HEK293 (cell line): ENCODE measurements at regions not wholly inside any gene's neighbourhood (a gene's known extent, or its start where the extent isn't known, plus 50 kb on each side); places are given as distances from the start of the nearest gene placed in this dataset.

Experiments
- CTCF ChIA-PET: fragments of 350-600 bp; formaldehyde crosslinking; extraction: SDS; loops from one replicate; lab custom pipeline; 2021; ENCODE audit warnings: antibody characterized with exemption; lab: Yijun Ruan, JAX
- POLR2A ChIA-PET: fragments of 300-600 bp; formaldehyde crosslinking; extraction: SDS; loops from one replicate; lab custom pipeline; 2020; ENCODE audit warnings: antibody characterized with exemption, inconsistent platforms; lab: Yijun Ruan, JAX
- H3K27ac ChIP-seq: fragments of 200-500 bp; sonication (Bioruptor generic); 2 replicates; pipeline ENCODE4 v1.5.1; 2014; ENCODE audit warnings: low read depth, low read length, control low read depth, inconsistent platforms; ENCODE audit errors: extremely low read depth
- H3K36me3 ChIP-seq, 2 experiments: fragments of 200-500 bp in 1 of 2; sonication (Bioruptor generic) in 1 of 2; 1 replicate in 1 of 2; 2 replicates in 1 of 2; pipeline ENCODE4 v1.5.1; 2014 to 2017; ENCODE audit warnings: inconsistent platforms in 2 of 2, low read length in 2 of 2; ENCODE audit not compliant: control insufficient read depth in 2 of 2, insufficient read depth in 1 of 2
- H3K4me1 ChIP-seq: fragments of 200-500 bp; sonication (Bioruptor generic); 2 replicates; pipeline ENCODE4 v1.5.1; 2014; ENCODE audit warnings: mild to moderate bottlenecking, low read length, inconsistent platforms; ENCODE audit not compliant: control insufficient read depth, insufficient read depth
- H3K4me3 ChIP-seq: 2 replicates; pipeline ENCODE4 v1.5.1; 2011; ENCODE audit warnings: low read depth, mild to moderate bottlenecking, control low read depth, low read length, moderate library complexity
- H3K9me3 ChIP-seq: fragments of 200-500 bp; sonication (Bioruptor generic); 2 replicates; pipeline ENCODE4 v1.5.1; 2014; ENCODE audit warnings: low read depth, low read length, inconsistent platforms; ENCODE audit not compliant: control insufficient read depth, insufficient read depth
- BCL11B ChIP-seq: fragments of 450-650 bp; formaldehyde crosslinking; IDR thresholded peaks from 2 replicates; pipeline ENCODE4 v1.5.1; 2016; ENCODE audit warnings: low read depth, missing biosample characterization, missing genetic modification characterization
- FEZF1 ChIP-seq: fragments of 450-650 bp; formaldehyde crosslinking; IDR thresholded peaks from 2 replicates; pipeline ENCODE4 v1.5.1; 2016; ENCODE audit warnings: missing biosample characterization, missing genetic modification characterization
- HOXA7 ChIP-seq: sonication (generic); formaldehyde crosslinking; IDR thresholded peaks from 2 replicates; pipeline ENCODE4 v1.8.1; 2022; ENCODE audit warnings: missing genetic modification reagents, borderline replicate concordance
- REPIN1 ChIP-seq: fragments of 450-650 bp; formaldehyde crosslinking; IDR thresholded peaks from 2 replicates; pipeline ENCODE4 v1.5.1; 2017; ENCODE audit warnings: missing biosample characterization, missing genetic modification characterization, low read depth
- SETDB1 ChIP-seq: IDR thresholded peaks from one replicate; pipeline ENCODE4 v1.6.1; 2017; ENCODE audit warnings: mild to moderate bottlenecking, low read length, moderate library complexity, mixed read lengths; ENCODE audit not compliant: insufficient read length
- SP3 ChIP-seq: fragments of 450-650 bp; formaldehyde crosslinking; IDR thresholded peaks from 2 replicates; pipeline ENCODE4 v1.5.1; 2016; ENCODE audit warnings: missing biosample characterization, missing genetic modification characterization
- WT1 ChIP-seq: fragments of 450-650 bp; formaldehyde crosslinking; IDR thresholded peaks from 2 replicates; pipeline ENCODE4 v1.5.1; 2016; ENCODE audit warnings: missing biosample characterization, missing genetic modification characterization
- ZBTB7A ChIP-seq: fragments of 450-650 bp; formaldehyde crosslinking; IDR thresholded peaks from 2 replicates; pipeline ENCODE4 v1.5.1; 2016; ENCODE audit warnings: low read depth, missing biosample characterization, missing genetic modification characterization
- ZNF112 ChIP-seq: fragments of 450-650 bp; formaldehyde crosslinking; IDR thresholded peaks from 2 replicates; pipeline ENCODE4 v1.5.0; 2017; ENCODE audit warnings: missing biosample characterization, missing genetic modification characterization
- ZNF155 ChIP-seq: fragments of 450-650 bp; formaldehyde crosslinking; IDR thresholded peaks from 2 replicates; pipeline ENCODE4 v1.5.1; 2016; ENCODE audit warnings: missing biosample characterization, missing genetic modification characterization
- ZNF175 ChIP-seq: fragments of 450-650 bp; formaldehyde crosslinking; IDR thresholded peaks from 2 replicates; pipeline ENCODE4 v1.5.1; 2016; ENCODE audit warnings: missing biosample characterization, missing genetic modification characterization
- ZNF23 ChIP-seq: fragments of 450-650 bp; formaldehyde crosslinking; IDR thresholded peaks from 2 replicates; pipeline ENCODE4 v1.5.1; 2016; ENCODE audit warnings: missing biosample characterization, missing genetic modification characterization, borderline replicate concordance
- ZNF350 ChIP-seq: fragments of 450-650 bp; formaldehyde crosslinking; IDR thresholded peaks from 2 replicates; pipeline ENCODE4 v1.5.0; 2017; ENCODE audit warnings: missing biosample characterization, mild to moderate bottlenecking, missing genetic modification characterization
- ZNF404 ChIP-seq: fragments of 450-650 bp; formaldehyde crosslinking; IDR thresholded peaks from 2 replicates; pipeline ENCODE4 v1.5.1; 2017; ENCODE audit warnings: missing biosample characterization, missing genetic modification characterization
- ZNF555 ChIP-seq: fragments of 450-650 bp; formaldehyde crosslinking; conservative IDR thresholded peaks from 2 replicates; pipeline ENCODE4 v1.5.1; 2017; ENCODE audit warnings: missing biosample characterization, mild to moderate bottlenecking, missing genetic modification characterization, inconsistent platforms
- ZNF571 ChIP-seq: fragments of 450-650 bp; formaldehyde crosslinking; IDR thresholded peaks from 2 replicates; pipeline ENCODE4 v1.5.0; 2017; ENCODE audit warnings: missing biosample characterization, missing genetic modification characterization
- ZNF580 ChIP-seq: fragments of 450-650 bp; formaldehyde crosslinking; IDR thresholded peaks from 2 replicates; pipeline ENCODE4 v1.5.1; 2016; ENCODE audit warnings: missing biosample characterization, missing genetic modification characterization
- ZNF596 ChIP-seq: fragments of 450-650 bp; IDR thresholded peaks from 2 replicates; pipeline ENCODE4 v1.5.0; 2018; ENCODE audit warnings: missing biosample characterization, mild to moderate bottlenecking, missing genetic modification characterization, moderate library complexity
- ZNF623 ChIP-seq: fragments of 450-650 bp; formaldehyde crosslinking; IDR thresholded peaks from 2 replicates; pipeline ENCODE4 v1.5.1; 2016; ENCODE audit warnings: missing biosample characterization, missing genetic modification characterization
- ZNF830 ChIP-seq: fragments of 450-650 bp; IDR thresholded peaks from 2 replicates; pipeline ENCODE4 v1.5.0; 2018; ENCODE audit warnings: missing biosample characterization, missing genetic modification characterization, low read depth, mild to moderate bottlenecking, moderate library complexity
- TF ChIP-seq, protein P1 (sequence below): fragments of 450-650 bp; formaldehyde crosslinking; IDR thresholded peaks from 2 replicates; pipeline ENCODE4 v1.5.1; 2016; ENCODE audit warnings: missing biosample characterization, missing genetic modification characterization, borderline replicate concordance
- TF ChIP-seq, protein P2 (sequence below): fragments of 450-650 bp; formaldehyde crosslinking; IDR thresholded peaks from 2 replicates; pipeline ENCODE4 v1.5.1; 2016; ENCODE audit warnings: missing biosample characterization, missing genetic modification characterization
- TF ChIP-seq, protein P3 (sequence below): fragments of 450-650 bp; formaldehyde crosslinking; IDR thresholded peaks from 2 replicates; pipeline ENCODE4 v1.5.1; 2017; ENCODE audit warnings: missing biosample characterization, missing genetic modification characterization

DNA sequence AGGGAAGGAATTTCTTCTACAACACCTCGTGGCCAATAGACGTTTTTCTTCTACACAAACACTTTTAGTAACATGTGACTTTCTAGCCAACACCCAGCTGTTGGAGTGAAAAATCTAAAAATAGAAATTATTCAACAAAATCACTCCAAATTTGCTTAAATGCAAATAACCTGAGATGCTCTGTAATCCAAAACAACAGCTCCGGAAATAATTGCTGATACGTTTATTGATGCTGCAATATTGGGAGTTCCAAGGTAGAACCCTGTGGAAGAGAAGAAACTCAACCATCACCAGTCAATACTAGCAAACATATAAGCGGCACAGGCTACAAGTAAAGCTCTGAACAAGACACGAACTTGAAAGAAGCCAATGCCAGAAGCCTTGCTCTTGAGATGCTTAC is 230.6 kb downstream of the ALDH8A1 start (continued):
- TF ChIP-seq ZNF404 (tag by site-specific recombination) = no peak
- no peak for TF ChIP-seq ZBTB7A (tag by site-specific recombination)
- no peak for TF ChIP-seq REPIN1 (tag by site-specific recombination)
- TF ChIP-seq ZNF175 (tag by site-specific recombination) = no peak
- TF ChIP-seq SP3 (tag by site-specific recombination) = no peak
- no peak for TF ChIP-seq ZNF350
- no peak for TF ChIP-seq WT1 (tag by site-specific recombination)
- TF ChIP-seq ZNF555 (tag by site-specific recombination) = no peak
- TF ChIP-seq, all 188 proteins: peak for 0

- TF ChIP-seq, protein P1, sequence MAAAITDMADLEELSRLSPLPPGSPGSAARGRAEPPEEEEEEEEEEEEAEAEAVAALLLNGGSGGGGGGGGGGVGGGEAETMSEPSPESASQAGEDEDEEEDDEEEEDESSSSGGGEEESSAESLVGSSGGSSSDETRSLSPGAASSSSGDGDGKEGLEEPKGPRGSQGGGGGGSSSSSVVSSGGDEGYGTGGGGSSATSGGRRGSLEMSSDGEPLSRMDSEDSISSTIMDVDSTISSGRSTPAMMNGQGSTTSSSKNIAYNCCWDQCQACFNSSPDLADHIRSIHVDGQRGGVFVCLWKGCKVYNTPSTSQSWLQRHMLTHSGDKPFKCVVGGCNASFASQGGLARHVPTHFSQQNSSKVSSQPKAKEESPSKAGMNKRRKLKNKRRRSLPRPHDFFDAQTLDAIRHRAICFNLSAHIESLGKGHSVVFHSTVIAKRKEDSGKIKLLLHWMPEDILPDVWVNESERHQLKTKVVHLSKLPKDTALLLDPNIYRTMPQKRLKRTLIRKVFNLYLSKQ = no peak
- TF ChIP-seq ZNF112 (tag by site-specific recombination) (no peak), ZNF155 (no peak), FEZF1 (tag by site-specific recombination) (0 out of 2 replicates have a peak, but pooled peaks have one; percentile 6), ZNF555 (tag by site-specific recombination) (no peak), HOXA7 (CRISPR knock-in tag) (no peak), SETDB1 (peak; percentile 34), ZNF623 (tag by site-specific recombination) (no peak), ZNF580 (tag by site-specific recombination) (no peak), BCL11B (tag by site-specific recombination) (no peak), ZNF571 (tag by site-specific recombination) (no peak), ZNF830 (tag by site-specific recombination) (no peak), ZNF23 (tag by site-specific recombination) (no peak), ZNF596 (tag by site-specific recombination) (no peak)
- TF ChIP-seq, protein P2, sequence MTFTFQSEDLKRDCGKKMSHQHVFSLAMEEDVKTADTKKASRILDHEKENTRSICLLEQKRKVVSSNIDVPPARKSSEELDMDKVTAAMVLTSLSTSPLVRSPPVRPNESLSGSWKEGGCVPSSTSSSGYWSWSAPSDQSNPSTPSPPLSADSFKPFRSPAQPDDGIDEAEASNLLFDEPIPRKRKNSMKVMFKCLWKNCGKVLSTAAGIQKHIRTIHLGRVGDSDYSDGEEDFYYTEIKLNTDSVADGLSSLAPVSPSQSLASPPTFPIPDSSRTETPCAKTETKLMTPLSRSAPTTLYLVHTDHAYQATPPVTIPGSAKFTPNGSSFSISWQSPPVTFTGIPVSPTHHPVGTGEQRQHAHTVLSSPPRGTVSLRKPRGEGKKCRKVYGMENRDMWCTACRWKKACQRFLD (tag by site-specific recombination) = no peak
- TF ChIP-seq, protein P3, sequence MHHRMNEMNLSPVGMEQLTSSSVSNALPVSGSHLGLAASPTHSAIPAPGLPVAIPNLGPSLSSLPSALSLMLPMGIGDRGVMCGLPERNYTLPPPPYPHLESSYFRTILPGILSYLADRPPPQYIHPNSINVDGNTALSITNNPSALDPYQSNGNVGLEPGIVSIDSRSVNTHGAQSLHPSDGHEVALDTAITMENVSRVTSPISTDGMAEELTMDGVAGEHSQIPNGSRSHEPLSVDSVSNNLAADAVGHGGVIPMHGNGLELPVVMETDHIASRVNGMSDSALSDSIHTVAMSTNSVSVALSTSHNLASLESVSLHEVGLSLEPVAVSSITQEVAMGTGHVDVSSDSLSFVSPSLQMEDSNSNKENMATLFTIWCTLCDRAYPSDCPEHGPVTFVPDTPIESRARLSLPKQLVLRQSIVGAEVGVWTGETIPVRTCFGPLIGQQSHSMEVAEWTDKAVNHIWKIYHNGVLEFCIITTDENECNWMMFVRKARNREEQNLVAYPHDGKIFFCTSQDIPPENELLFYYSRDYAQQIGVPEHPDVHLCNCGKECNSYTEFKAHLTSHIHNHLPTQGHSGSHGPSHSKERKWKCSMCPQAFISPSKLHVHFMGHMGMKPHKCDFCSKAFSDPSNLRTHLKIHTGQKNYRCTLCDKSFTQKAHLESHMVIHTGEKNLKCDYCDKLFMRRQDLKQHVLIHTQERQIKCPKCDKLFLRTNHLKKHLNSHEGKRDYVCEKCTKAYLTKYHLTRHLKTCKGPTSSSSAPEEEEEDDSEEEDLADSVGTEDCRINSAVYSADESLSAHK (tag by site-specific recombination) = no peak
- H3K4me3 ChIP-seq = no peak overlapping the region
- H3K4me1 ChIP-seq = no peaks in the 10 kb centered on the region
- H3K27ac ChIP-seq = no peak overlapping the region
- no peaks in the 10 kb centered on the region for H3K36me3 ChIP-seq
- H3K9me3 ChIP-seq = no peaks in the 10 kb centered on the region
- ChIA-PET CTCF (no interaction called here), POLR2A (no interaction called here)
Observed at GRCh38 chr6:134714679-134715078, 235.2 kb downstream of the ALDH8A1 start.
